B cell (primary cell): ENCODE measurements at regions not wholly inside any gene's neighbourhood (a gene's known extent, or its start where the extent isn't known, plus 50 kb on each side); places are given as distances from the start of the nearest gene placed in this dataset.

ENCODE experiments used
- ATAC-seq: fragments of 200-7000 bp; cut with Tn5 transposase; one replicate; pipeline ENCODE4 v1.10.0; 2021; ENCODE audit warnings: low read depth, mild to moderate bottlenecking, moderate number of reproducible peaks, moderate library complexity
- CTCF ChIA-PET: fragments of 350-600 bp; sonication (Branson Sonifier 250); formaldehyde crosslinking; loops from one replicate; lab custom pipeline; 2021; ENCODE audit warnings: antibody characterized with exemption, inconsistent platforms; lab: Charles Lee
- POLR2A ChIA-PET: fragments of 350-600 bp; sonication (Branson Sonifier 250); formaldehyde crosslinking; loops from one replicate; lab custom pipeline; 2021; ENCODE audit warnings: antibody characterized with exemption; lab: Charles Lee
- DNase-seq: peaks from one replicate; pipeline ENCODE4 v3.0.0; 2013
- H2AFZ ChIP-seq: 2 replicates; pipeline ENCODE4 v1.6.1; 2012; ENCODE audit warnings: mild to moderate bottlenecking, low read depth, low read length; ENCODE audit not compliant: insufficient read depth, poor library complexity, severe bottlenecking
- H3K27ac ChIP-seq, 2 donors: 1 replicate in 1 of 2; 2 replicates in 1 of 2; pipeline ENCODE4 v1.5.1; 2012 to 2013; ENCODE audit warnings: low read length in 2 of 2, mild to moderate bottlenecking in 2 of 2, moderate library complexity in 1 of 2
- H3K27me3 ChIP-seq, 4 experiments: fragments of 200-600 bp in 1 of 4; sonication (generic) in 1 of 4; replicated peaks in 1 of 4; 1 replicate in 2 of 4; 2 replicates in 2 of 4; pipeline versions ENCODE4 v1.6.1 to v1.7.0; 2013 to 2016; ENCODE audit warnings: low read length in 3 of 4, mild to moderate bottlenecking in 2 of 4, mixed read lengths in 1 of 4, moderate library complexity in 1 of 4; ENCODE audit not compliant: insufficient read depth in 4 of 4, control insufficient read depth in 3 of 4; ENCODE audit errors: control extremely low read depth in 1 of 4
- H3K36me3 ChIP-seq, 2 experiments: replicated peaks in 1 of 2; 1 replicate in 1 of 2; 2 replicates in 1 of 2; pipeline versions ENCODE4 v1.6.1 to v1.7.1; 2013; ENCODE audit warnings: low read length in 1 of 2; ENCODE audit not compliant: insufficient read depth in 2 of 2, control insufficient read depth in 1 of 2; ENCODE audit errors: control extremely low read depth in 1 of 2, extremely low read depth in 1 of 2
- H3K4me1 ChIP-seq, 2 donors: fragments of 200-600 bp in 1 of 2; sonication (generic) in 1 of 2; 1 replicate in 1 of 2; 2 replicates in 1 of 2; pipeline versions ENCODE4 v1.5.1 to v1.6.1; 2013 to 2017; ENCODE audit warnings: low read length in 2 of 2; ENCODE audit not compliant: control insufficient read depth in 2 of 2, insufficient read depth in 2 of 2
- H3K4me2 ChIP-seq: replicated peaks from 2 replicates; pipeline ENCODE3; 2012; ENCODE audit warnings: mild to moderate bottlenecking, low read depth, low read length; ENCODE audit not compliant: poor library complexity, severe bottlenecking
- H3K4me3 ChIP-seq, 5 experiments: fragments of 200-600 bp in 1 of 5; sonication (generic) in 1 of 5; 1 replicate in 3 of 5; 2 replicates in 2 of 5; pipeline versions ENCODE4 v1.5.1 to v1.7.0; 2011 to 2016; ENCODE audit warnings: low read length in 4 of 5, mild to moderate bottlenecking in 4 of 5, low read depth in 2 of 5, control low read depth in 1 of 5, moderate library complexity in 1 of 5; ENCODE audit not compliant: insufficient read depth in 1 of 5; ENCODE audit errors: control extremely low read depth in 1 of 5, extremely low read depth in 1 of 5
- H3K79me2 ChIP-seq: fragments of 200-600 bp; sonication (generic); one replicate; pipeline ENCODE4 v1.6.0; 2016; ENCODE audit warnings: low read length; ENCODE audit not compliant: control insufficient read depth, insufficient read depth
- H3K9ac ChIP-seq: fragments of 200-600 bp; sonication (generic); 2 replicates; pipeline ENCODE4 v1.6.1; 2017; ENCODE audit warnings: mild to moderate bottlenecking, low read length, moderate library complexity
- H3K9me3 ChIP-seq, 3 donors: one replicate each; pipeline versions ENCODE4 v1.6.1 to v1.7.1; 2013; ENCODE audit warnings: low read length in 2 of 3; ENCODE audit not compliant: control insufficient read depth in 2 of 3, insufficient read depth in 1 of 3; ENCODE audit errors: control extremely low read depth in 1 of 3
- H4K20me1 ChIP-seq: 2 replicates; pipeline ENCODE4 v1.6.0; 2012; ENCODE audit warnings: mild to moderate bottlenecking, low read length; ENCODE audit not compliant: insufficient read depth, control insufficient read depth, poor library complexity, severe bottlenecking
- H3K27ac Mint-ChIP-seq: one replicate; pipeline ENCODE4 v1.8.0; 2021; ENCODE audit warnings: mixed read lengths
- H3K27me3 Mint-ChIP-seq: one replicate; pipeline ENCODE4 v1.8.0; 2021; ENCODE audit warnings: mixed read lengths
- H3K4me1 Mint-ChIP-seq: one replicate; pipeline ENCODE4 v1.8.0; 2021; ENCODE audit warnings: mixed read lengths
- H3K4me3 Mint-ChIP-seq: one replicate; pipeline ENCODE4 v1.8.0; 2021; ENCODE audit warnings: mixed read lengths
- H3K9me3 Mint-ChIP-seq: one replicate; pipeline ENCODE4 v1.8.0; 2022; ENCODE audit warnings: mixed read lengths; ENCODE audit not compliant: insufficient read depth
- EZH2 ChIP-seq: IDR thresholded peaks from 2 replicates; pipeline ENCODE4 v1.6.1; 2012; ENCODE audit warnings: borderline replicate concordance, low read depth, mild to moderate bottlenecking, moderate library complexity, low read length; ENCODE audit not compliant: insufficient read depth, poor library complexity, severe bottlenecking
- WGBS: methylation state at CpG from one replicate; pipeline ENCODE4 v1.1.5; 2013; ENCODE audit warnings: missing lambda C conversion rate; ENCODE audit not compliant: insufficient coverage; 5-methylcytosine and 5-hydroxymethylcytosine counted together
- intact Hi-C: fragments of 100-400 bp; cut with micrococcal nuclease; formaldehyde crosslinking; loops from one replicate; pipeline ENCODE4 v1.10.0; 2022
- TF ChIP-seq, protein P1 (sequence below): fragments of 200-600 bp; IDR thresholded peaks from one replicate; pipeline ENCODE4 v1.8.0; 2022; ENCODE audit warnings: antibody characterized with exemption, mild to moderate bottlenecking

GRCh38 chr6:92446052-92446451 lies 973.3 kb downstream of the EPHA7 start:
- CTCF ChIA-PET = no interaction called here
- no peaks in the 10 kb centered on the region for H3K27me3 Mint-ChIP-seq
- no peak for ATAC-seq

DNA sequence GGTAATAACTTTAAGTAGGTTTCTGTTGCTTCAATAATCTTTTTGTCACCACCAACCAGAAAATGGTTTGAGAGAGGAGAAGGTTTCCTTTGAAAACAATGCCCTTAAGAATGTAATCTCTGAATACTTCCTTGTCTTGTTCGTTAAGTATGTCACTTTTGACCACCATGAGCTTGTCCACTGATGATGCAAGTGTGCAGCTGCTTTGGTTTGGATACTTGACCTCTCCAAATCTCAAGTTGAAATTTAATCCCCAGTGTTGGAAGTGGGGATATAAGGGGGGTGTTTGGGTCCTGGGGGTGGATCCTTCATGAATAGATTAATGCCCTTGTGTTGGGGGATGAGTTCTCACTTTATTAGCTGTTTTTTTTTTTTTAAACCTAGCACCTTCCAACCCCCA lies 985.4 kb downstream of the EPHA7 start:
- no peaks in the 10 kb centered on the region for H3K4me1 Mint-ChIP-seq
- H3K27ac Mint-ChIP-seq = no peak overlapping the region

More at GRCh38 chr6:92446052-92446451, 973.3 kb downstream of the EPHA7 start:
- no peaks in the 10 kb centered on the region for H3K4me1 Mint-ChIP-seq
- H3K4me3 Mint-ChIP-seq = no peak overlapping the region
- no peak overlapping the region for H3K4me3 ChIP-seq
- no peak overlapping the region for H2AFZ ChIP-seq
- no peaks in the 10 kb centered on the region for H3K27me3 ChIP-seq
- no peak for TF ChIP-seq EZH2
- TF ChIP-seq, protein P1, sequence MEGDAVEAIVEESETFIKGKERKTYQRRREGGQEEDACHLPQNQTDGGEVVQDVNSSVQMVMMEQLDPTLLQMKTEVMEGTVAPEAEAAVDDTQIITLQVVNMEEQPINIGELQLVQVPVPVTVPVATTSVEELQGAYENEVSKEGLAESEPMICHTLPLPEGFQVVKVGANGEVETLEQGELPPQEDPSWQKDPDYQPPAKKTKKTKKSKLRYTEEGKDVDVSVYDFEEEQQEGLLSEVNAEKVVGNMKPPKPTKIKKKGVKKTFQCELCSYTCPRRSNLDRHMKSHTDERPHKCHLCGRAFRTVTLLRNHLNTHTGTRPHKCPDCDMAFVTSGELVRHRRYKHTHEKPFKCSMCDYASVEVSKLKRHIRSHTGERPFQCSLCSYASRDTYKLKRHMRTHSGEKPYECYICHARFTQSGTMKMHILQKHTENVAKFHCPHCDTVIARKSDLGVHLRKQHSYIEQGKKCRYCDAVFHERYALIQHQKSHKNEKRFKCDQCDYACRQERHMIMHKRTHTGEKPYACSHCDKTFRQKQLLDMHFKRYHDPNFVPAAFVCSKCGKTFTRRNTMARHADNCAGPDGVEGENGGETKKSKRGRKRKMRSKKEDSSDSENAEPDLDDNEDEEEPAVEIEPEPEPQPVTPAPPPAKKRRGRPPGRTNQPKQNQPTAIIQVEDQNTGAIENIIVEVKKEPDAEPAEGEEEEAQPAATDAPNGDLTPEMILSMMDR = no peak
- no peaks in the 10 kb centered on the region for H3K4me1 ChIP-seq
- H3K4me2 ChIP-seq = no peak overlapping the region
- H3K79me2 ChIP-seq = no peaks in the 10 kb centered on the region
- peaks cover 0 to 7% (median 0%) of the 10 kb centered on the region in 3 donors for H3K9me3 ChIP-seq
- H3K27ac Mint-ChIP-seq = no peak overlapping the region
- H3K9me3 Mint-ChIP-seq = peaks cover 3% of the 10 kb centered on the region
- DNase-seq = no peak
- no peaks in the 10 kb centered on the region for H3K36me3 ChIP-seq
- H4K20me1 ChIP-seq = no peaks in the 10 kb centered on the region
- H3K9ac ChIP-seq = no peak overlapping the region
- H3K27ac ChIP-seq = no peak overlapping the region
- intact Hi-C loops = no loop called here
- POLR2A ChIA-PET = no interaction called here
- no CpG with 5 or more reads among the region's 3 CpGs for WGBS

More for the DNA sequence above, 985.4 kb downstream of the EPHA7 start:
- TF ChIP-seq EZH2 = no peak
- TF ChIP-seq, protein P1 = no peak
- H3K79me2 ChIP-seq = no peaks in the 10 kb centered on the region
- no peaks in the 10 kb centered on the region for H3K27me3 Mint-ChIP-seq
- no peak overlapping the region for H3K4me3 ChIP-seq
- ChIA-PET CTCF (no interaction called here), POLR2A (no interaction called here)
- WGBS = 83% methylated on average over 1 of the region's 1 CpG
- H2AFZ ChIP-seq = no peak overlapping the region
- H3K4me3 Mint-ChIP-seq = no peak overlapping the region
- H3K9me3 ChIP-seq = no peaks in the 10 kb centered on the region
- no peak overlapping the region for H3K4me2 ChIP-seq
- DNase-seq (no peak), ATAC-seq (no peak)
- H4K20me1 ChIP-seq = no peaks in the 10 kb centered on the region
- H3K36me3 ChIP-seq = no peaks in the 10 kb centered on the region
- H3K9ac ChIP-seq = no peak overlapping the region
- H3K27ac ChIP-seq = no peak overlapping the region
- intact Hi-C loops = no loop called here
- no peaks in the 10 kb centered on the region for H3K4me1 ChIP-seq
- peaks cover 2% of the 10 kb centered on the region for H3K9me3 Mint-ChIP-seq
- H3K27me3 ChIP-seq = no peaks in the 10 kb centered on the region
